Fibroblast of skin of right biceps (primary cell): ENCODE measurements at regions not wholly inside any gene's neighbourhood (a gene's known extent, or its start where the extent isn't known, plus 50 kb on each side); places are given as distances from the start of the nearest gene placed in this dataset.

Source experiments
- DNase-seq: peaks from one replicate; pipeline ENCODE4 v3.0.0-alpha.2; 2013

DNA sequence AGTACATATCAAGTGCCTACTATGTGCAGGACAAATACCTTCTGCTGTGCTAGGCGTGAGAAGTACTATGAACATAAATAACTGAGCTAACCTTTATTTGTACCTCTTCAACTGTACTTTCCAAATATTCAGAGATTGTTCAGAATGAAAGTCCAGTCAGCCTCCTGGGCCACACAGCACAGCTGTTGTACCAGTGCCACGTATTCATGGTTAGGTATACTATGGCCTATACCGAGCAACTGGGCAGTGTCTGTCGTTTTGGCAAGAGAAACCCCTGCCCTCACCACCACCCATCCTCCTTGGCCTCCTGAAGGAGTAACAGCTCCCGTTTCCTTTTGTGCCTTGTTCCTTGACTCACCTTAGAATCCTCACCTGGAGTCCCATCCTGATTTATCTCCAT is 53.0 kb downstream of the RASSF10 start:
- no peak for DNase-seq

DNA sequence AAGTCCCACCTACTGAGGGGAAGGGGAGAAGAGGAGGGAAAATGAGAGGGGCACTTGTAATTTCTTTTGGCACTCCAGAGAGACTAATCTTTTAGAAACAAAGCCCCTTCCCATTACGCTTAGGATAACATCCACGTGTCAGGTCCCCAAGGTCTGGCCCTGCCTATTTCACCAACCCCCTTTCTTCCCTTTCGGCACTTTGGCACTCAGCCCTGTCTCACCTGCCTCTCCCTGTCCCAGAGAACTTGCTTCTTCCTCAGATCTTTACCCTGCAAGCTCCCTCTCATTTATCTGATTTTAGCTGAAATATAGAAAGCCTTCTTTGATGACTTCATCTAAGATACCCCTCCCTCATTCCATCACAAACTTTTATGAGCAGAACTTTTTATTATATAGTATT is 55.5 kb downstream of the RASSF10 start:
- DNase-seq = no peak

DNA sequence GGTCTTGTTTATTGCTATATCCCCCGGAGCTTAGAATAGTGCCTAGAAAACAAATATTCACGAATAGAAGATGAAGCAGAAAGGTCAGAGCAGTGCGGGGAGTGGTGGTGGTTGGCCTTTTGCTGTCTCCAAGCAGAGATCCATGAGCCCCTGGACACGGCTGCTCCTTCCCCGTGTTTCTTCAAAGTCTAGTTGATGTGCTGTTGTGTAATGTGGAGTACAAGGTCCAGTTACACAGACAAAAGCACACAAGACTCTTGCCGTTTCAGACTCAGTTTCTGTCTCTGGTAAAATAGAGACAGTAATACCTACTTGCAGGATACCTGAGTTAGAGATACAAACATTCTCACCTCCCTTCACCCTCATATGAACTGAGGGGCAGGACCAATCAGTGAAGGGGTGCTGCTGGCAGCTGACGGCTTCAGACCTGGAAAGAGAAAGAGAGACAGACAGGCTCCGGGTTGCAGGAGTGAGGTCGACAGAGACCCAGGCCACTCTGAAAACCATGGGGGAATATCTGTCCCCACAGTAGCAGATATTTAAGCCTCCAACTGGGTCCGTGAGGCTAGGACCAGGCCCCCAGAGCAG is 56.2 kb downstream of the RASSF10 start:
- DNase-seq = no peak

DNA sequence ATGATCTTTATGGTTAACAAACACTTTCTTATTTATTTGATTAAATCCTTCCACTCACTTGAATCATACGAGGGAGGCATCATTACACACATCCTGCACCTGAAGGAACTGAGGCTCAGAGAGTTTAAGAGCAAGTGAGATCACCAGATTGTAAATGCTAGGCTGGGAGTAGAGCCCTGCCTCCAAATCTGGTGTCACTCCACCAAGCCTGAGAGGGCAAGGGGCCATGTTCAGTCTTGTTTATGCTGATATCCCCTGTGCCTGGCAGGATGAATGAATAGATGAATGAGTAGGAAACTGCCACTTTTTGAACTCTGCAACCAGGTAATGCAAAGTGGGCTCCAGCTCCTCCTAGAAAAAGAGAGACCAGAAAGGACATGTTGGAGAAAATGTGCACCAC is 59.1 kb downstream of the RASSF10 start:
- no peak for DNase-seq

DNA sequence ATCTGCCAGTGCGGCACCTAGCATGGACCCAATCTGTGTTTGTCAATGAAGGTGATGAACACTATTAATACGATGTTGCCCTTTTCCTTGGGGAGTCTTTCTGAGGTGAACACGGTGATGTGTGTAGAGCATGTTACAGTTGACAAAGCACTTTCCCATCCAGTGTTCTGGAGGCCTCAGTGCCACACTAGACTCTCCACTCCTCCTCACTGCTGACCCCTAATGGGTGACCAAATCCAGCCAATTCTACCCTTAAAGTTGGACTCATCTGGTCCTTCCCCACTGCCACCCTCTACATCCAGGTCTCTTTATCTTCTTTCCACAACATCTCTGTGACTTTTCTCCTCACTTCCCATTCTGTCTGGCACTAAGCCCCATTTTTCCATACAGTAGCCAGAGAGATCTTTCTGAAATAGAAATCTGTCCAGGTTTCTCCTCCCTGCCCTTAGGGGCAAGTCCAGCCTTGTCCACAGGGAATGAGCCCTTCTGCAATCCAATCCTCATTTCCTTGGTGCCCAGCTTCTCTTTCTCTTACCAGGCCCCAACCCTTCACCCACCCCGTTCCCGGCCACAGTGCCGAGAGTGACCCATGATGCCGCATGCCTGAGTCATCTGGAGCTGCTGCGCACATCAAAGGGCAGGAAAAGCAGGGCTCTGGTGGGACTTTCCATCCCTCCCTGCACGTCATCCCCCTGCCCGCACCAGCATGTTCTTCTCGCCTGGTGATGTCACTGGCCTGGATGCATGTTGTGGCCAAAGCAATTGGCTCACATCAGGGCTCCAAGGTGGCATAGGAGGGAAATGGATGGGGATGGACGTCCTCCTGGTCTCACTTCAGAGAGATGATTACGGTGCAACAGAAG is 64.2 kb downstream of the RASSF10 start:
- DNase-seq = peak; percentile 74

DNA sequence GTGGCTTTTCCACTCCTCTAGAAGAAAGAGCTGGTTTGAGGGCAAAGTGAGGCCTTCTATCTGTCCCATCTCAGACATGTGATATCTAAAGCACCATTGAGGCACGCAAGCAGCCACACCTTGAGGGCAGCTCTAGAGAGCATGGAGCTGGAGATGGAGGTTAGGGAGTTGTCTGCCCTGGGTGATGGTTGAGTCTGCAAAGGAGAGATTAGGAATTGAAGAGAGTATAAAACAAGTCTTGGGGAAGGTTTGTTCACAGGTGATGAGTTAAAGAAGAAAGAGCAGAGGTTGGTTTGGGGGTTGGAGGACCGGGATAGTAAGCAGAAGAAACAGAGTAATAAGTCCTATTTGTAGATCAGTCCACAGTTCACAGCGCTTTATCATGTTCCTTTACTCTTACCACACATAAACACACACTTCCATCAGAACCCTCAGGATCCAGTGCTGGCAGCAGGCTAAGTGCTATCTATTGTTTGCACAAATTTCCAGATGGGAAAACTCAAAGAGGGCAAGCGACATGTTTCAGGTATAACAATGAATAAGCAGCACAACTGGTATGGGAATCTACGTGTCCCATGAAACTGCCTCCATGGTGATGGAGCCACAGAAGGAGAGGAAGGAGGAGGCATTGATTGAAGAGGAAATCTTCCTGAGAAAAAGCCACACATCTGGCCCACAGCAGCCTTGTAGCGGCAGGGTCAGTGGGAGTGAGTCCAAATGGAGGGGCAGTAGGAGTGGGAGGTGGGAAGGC is 65.8 kb downstream of the RASSF10 start:
- DNase-seq = no peak

DNA sequence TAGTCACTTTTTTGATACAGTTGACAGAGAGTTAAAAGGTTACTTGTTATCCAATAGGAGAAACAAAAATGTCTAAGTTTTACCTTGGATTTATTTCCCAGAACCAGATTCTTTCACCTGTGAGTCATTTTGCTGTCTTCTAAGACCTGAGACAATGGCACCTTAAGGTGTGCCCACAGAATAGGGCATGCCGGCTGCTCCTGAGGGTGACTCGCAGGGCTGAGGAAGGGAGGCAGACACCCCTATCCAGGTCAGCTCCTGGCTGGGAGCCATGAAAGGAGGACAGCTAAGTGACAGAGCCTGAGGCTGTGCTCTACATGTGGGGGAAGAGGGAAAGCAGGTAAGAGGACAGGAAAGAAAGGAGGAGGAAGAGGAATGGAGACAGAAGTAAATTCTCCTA is 67.8 kb downstream of the RASSF10 start:
- no peak for DNase-seq

DNA sequence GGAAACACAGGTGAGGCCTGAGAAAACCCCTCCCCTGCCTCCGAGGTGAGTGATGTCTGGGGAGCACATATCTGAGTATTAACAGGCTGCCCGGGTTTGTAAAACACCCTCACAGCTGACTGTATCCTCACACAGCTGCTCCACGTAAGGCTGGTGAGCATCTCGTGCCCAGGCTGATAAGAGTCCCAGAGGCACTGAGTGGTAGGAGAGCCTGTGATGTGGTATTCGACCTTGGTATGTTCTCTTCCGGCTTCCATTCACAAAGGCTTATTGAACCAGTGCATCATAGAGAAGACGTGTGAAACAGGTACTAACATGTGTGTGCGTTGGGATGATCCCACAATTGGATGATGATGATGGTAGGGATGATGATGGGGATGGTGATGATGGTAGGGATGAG is 71.7 kb downstream of the RASSF10 start:
- no peak for DNase-seq

DNA sequence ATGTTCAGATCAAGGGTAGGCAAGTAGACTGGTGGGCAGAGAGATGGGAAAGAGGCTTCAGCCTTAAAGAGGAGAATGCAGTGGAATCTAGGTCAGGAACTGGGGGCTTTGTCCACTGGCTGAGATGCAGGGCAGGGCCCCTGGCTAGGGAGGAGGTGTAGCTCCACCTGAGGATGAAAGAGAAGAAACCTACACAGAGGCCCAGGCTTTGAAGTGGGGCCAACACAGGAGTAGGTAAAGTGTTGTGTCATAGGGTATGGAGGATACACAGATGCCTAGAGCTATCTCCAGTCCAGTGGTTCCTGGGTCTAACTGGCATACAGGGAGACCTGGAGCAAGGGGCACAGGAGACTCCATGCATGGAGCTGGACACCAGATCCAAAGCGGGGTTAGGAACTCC is 73.5 kb downstream of the RASSF10 start:
- DNase-seq = no peak

DNA sequence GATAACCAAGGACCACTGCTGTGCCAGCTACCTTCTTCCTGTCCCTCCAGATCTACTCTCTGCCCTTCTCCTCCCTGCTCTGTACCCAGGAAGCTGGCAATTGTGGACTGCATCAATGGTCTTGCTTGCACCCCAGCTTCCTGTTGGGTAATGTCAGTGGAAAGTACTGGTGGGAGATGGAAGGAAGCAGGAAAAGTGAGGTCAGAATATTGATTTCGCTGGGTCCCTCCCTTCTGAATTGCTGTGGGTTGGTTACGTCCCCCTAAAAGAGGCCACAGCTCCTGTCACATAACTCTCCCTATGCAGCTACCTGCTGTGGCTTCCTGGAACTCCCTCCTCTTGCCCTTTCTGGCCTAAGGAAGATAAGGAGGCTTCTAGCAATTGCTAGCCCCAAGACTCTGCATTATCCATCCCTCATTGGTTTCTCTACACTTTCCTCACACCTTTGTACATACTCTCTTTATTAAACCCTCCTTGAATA is 81.2 kb downstream of the RASSF10 start:
- DNase-seq = no peak

DNA sequence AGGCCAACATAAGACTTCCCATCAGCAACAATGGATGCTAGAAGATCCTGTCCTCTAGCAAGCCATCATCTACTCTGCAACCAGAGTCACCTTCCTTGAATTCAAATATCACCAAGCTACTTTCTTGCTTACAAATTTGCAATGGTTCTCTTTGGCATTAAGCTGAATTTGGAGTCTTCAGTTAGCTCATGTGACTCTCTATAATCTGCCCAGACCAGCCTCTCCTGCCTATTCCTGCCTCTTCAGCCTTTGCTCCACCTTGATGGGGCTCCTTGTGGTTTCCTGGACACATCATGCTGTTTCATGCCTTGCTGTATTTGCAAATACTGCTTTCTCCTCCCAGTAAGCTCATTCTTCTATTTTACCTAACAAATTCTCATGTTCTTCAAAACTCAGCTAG is 82.3 kb downstream of the RASSF10 start:
- DNase-seq = no peak

DNA sequence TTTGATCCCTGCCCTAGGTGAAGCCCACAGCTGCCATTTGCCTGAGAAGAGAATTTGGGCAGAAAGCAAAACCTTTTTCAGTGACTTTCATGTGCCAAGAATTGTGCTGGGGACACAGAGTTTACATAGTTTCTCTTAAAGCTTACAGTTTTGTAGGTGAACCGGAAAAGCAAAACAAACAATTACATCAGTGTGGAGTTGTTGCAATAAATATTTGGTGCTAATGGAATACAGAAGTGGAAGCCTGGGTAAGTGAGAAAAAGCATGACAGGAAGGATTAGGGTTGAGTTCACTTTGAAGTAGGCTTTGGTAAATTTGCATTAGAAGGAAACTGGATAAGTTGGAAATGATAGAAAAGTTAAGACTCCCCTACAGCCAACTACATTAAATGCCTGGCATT is 82.7 kb downstream of the RASSF10 start:
- DNase-seq = no peak

DNA sequence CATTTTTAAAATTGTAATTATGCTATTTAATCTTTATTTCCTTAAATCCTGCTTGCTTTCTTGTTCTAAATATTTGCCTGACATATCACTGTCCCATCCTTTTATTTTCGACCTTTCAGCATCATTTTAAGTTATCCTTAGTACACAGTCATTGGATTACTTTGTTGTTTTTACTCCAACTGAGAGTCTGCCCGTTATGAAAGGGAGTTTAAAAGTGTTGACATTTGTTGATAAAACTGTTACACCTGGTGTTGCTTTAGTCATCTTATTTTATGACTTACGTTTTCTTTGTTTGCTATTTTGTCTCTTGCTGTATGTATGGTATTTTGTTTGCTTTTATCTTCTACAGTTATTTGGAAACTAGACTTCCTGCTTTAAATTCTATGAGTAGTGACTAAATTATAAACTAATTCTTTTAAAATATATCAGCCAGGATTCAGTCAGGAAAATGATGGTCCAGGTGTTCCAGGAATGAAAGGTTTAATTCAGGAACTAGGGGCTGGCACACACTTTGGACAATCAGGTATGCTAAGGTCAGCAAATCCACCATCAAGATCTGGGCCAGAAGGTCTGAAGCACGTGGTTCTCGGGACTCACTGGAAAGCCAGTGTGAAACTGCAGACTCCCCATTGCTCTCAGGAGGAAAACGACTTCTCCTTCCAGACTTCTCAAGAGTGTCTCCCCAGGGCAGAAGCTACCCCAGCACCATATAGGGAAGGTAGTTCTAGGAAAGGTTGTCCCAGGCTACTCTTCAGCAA is 86.0 kb downstream of the RASSF10 start:
- DNase-seq = no peak

DNA sequence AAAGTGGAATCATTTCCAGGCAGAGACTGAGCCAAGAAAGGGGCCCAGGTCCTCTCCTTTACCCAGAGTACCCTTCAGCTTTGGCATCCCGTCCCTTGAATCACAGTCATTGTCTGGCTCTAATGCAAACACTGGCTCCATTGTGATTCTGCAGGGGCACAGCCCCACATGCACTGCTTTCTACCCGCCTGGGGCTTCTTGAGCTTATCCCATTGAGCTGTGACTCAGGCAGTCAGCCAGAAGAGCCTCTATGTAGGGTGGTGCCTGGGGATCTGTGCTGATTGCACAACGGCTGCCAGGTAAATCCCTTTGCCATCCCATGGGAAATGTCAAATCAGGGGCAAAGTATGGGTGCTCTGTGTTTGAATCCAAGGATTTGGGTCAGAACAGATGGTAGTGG is 88.9 kb downstream of the RASSF10 start:
- DNase-seq = no peak

DNA sequence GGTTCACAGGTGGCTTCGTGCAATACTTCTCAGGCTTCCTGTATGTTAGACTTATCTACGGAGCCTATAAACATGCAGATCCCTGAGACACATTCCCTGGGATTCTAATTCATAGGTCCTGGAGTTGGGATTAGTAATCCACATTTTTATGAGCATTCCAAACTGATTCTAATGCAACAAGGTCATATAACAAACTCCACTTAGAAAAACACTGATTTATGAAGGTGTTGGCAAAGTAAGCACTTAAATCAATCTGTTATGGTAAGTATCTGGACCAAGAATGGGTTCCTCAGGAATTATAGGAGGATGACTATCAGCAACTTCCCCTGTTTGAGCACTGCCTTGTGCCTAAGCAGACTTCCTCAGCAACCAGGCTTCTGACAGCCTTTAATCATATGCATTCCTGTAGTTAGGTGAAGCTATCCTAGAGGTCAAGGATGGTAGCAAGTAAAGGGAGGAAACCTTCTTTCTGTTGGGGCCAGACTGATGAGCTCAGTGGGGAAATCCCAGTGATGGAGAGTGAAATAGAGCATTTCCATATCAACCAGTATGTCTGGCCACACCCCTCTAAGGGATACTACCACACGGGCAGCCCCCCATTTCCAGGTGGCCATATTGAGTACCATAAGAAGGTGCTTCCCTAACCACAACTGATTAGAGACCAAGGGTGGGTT is 89.6 kb downstream of the RASSF10 start:
- no peak for DNase-seq

DNA sequence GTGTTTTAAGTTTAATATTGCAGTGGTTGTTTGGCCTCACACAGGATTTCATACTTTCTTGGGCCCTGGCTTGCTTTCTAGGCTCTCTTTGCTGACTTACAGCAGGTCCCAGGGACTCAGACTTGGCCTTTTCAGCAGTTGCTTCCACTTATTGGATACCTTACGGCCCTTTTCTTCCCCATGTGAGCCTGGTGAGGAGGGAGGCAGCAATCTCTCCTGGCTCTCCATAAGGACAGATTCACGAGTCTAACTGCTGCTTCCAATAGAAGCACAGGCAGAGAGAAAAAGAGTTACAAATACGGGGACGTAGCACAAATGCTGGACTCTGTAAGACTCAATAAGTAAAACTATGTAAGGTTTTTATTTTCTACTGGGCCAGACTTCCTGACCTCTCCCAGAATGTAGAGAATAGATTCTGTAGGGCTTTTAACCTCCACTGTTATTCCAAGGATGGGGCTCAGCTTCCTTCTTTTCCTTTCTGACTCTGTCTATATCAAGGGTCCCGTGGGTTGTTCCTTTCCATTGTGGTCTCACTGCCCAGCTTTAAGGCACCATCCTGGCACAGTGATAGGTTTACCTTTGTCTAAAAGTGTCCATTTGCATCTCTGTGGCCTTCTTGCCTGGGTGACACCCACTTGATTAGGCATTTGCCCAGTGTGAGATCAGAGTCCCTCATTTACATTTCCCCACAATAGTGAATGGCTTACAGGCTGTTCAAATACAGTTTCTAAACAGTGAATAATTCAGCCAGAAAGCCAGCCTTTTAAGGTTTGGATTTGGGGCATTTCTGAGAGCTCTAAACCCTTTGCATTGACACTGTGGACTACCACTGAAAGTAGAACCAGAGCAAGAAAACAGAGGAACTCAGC is 92.8 kb downstream of the RASSF10 start:
- DNase-seq = no peak

DNA sequence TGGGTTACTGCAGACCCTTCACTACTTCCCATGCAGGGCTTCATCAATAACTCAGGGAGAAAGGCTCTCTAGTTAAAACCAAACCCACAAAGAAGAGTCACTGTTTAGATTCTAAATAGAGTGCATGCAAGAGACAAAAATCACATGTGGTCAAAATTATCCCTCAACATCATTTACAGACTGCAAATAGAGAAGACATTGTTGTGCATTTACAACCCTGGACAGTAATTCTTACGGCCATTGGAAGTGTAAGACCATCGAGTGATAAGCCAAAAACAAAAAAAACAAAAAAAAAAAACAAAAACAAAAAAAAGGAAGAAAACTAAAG is 93.4 kb downstream of the RASSF10 start:
- no peak for DNase-seq

DNA sequence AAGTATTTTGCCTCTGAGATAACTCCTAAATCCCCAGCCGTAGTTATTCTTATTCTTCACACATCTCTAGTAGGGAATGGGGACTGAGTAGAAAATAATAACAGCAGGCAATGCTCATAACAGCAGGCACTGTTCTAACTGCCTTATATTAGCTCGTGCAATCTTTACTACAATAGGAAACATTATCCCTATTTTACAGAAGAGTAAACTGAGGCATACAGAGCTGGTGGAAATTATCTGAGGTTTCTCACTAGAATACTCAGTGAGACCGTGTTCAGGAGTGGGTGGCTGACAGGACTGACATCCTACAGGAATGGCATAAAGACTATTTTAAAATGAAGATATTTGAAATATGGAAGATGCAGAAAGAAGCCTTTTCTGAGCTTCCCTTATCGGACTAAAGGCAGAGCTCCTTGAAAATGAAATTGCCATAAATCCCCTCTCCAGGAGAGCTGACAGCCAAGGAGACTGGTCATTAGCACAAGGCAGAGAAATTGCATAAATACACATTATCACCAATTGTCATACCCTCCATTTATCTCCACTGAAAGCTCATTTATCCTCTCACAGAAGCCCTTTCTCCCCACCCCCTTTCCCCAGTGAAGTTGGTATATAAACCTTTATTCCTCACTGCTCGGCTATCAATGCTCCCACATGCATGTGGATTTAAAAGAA is 93.9 kb downstream of the RASSF10 start:
- DNase-seq = no peak

DNA sequence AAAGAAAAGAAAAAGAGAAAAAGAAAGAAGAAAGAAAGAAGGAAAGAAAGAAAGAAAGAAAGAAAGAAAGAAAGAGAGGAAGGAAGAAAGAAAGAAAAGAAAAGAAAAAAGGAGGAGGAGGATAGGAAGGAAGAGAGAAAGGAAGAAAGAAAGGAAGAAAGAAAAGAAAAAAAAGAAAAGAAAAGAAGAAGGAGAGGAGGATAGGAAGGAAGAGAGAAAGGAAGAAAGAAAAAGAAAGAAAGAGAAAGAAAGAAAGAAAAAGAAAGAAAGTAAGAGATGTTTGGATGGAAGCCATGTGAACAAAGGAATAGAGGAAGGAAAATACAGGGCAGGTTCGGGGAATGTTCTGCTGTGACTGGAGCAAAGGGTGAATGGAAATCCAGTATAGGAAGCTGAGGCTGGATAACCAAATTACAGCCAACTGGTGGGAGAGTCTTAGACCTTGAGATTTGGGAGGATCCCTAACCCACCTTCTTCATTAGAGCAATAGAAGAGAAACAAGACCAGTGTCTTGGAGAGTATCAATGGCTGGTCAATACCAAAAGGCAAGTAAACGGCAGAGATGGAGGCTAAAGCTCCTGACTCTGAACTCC is 94.9 kb downstream of the RASSF10 start:
- DNase-seq = no peak

DNA sequence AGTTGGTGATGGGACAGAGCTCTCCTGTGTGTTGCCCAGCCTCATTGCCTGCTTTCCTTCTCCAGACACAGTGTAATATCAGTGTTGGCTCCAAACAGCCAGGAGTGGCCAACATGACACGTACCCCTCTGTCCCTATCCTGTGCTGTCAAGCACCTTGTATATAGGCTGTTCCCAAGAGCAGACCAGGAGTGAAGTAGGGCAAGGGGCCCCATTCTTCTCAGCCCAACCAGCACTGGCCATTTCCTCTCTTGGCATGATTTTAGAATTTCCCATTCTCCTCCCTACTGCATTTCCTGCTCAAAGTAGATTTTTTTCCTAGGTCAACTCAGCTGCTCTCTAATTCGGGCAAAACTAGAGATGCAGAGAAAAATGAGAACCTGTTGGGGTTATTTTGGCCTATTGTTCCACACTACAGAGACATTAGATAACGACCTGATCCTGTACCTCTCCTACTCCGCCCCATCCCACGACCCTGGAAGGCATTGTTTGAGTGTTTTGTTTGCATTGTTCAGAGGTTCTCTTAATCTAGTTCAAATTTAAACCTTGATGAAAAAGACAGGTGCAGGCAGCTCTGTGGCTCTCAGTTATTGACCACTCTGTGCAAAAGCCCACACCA is 95.6 kb downstream of the RASSF10 start:
- DNase-seq = no peak
